Neuron (in vitro differentiated cells): ENCODE measurements at regions not wholly inside any gene's neighbourhood (a gene's known extent, or its start where the extent isn't known, plus 50 kb on each side); places are given as distances from the start of the nearest gene placed in this dataset.
A peak's percentile ranks its signal among the peaks of the same experiment; 100 is the strongest.
"Not testable (repeated sequence)": the region's sequence is repeated elsewhere in the genome, so short reads cannot be mapped to it uniquely, and the experiment has no call there.

ENCODE experiments used
- H2AFZ ChIP-seq: one replicate; pipeline ENCODE4 v1.6.1; 2013; ENCODE audit warnings: low read depth, mild to moderate bottlenecking, inconsistent platforms, low read length, moderate library complexity
- H3K27me3 ChIP-seq: one replicate; pipeline ENCODE4 v1.6.1; 2013; ENCODE audit warnings: low read length; ENCODE audit not compliant: insufficient read depth
- H3K36me3 ChIP-seq: one replicate; pipeline ENCODE4 v1.6.1; 2013; ENCODE audit warnings: low read length; ENCODE audit not compliant: insufficient read depth
- H3K4me1 ChIP-seq: one replicate; pipeline ENCODE4 v1.6.1; 2013; ENCODE audit warnings: low read length; ENCODE audit not compliant: insufficient read depth
- H3K4me3 ChIP-seq: 2 replicates; pipeline ENCODE4 v1.5.1; 2013; ENCODE audit warnings: mild to moderate bottlenecking, low read length, moderate library complexity
- H3K9me3 ChIP-seq: one replicate; pipeline ENCODE4 v1.6.1; 2013; ENCODE audit warnings: low read length

DNA sequence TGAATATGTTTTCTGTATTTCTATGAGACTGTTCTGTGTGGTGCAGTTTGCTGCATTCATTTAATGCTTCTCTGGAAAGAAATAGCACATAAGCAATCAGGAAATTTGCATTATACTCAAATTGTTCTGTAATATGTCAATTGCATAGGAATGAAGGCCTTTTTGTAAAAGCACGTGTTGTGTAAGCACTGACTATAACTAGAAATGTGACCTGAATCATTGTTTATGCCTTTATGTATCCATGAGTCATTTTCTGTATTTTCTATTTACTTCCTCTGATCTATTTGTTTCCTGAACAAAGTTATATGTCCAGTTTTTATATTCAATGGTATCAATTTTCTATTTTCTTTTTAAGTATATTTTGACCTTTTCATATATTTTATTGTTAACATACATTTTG lies 1455.3 kb downstream of the GRIK2 start:
- no peaks in the 10 kb centered on the region for H3K27me3 ChIP-seq
- H3K9me3 ChIP-seq, result no peaks in the 10 kb centered on the region
- no peaks in the 10 kb centered on the region for H3K36me3 ChIP-seq
- H3K4me3 ChIP-seq, result no peak overlapping the region
- H2AFZ ChIP-seq, result no peak overlapping the region
- H3K4me1 ChIP-seq, result peaks cover 2% of the 10 kb centered on the region

DNA sequence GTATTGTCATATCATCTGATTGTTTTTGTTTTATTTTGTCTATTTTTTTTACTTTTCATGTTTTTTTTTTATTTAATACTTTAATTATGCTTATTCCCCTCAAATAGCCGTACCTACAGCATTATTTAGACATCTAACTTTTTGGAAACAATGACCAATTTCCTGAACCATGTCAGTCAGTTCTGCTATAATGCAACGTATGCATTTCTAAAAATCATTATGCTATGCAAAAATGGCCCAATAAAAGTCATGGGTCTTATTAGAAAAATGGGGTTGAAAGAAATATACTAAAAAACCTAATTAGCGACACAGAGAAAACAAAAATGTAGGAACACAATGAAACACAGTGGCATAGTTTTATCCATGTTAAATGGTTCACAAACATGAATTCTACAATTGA lies 1454.7 kb downstream of the GRIK2 start:
- H3K27me3 ChIP-seq, result no peaks in the 10 kb centered on the region
- no peak overlapping the region for H2AFZ ChIP-seq
- no peak overlapping the region for H3K4me3 ChIP-seq
- H3K9me3 ChIP-seq, result no peaks in the 10 kb centered on the region
- peaks cover 2% of the 10 kb centered on the region for H3K4me1 ChIP-seq
- H3K36me3 ChIP-seq, result no peaks in the 10 kb centered on the region

DNA sequence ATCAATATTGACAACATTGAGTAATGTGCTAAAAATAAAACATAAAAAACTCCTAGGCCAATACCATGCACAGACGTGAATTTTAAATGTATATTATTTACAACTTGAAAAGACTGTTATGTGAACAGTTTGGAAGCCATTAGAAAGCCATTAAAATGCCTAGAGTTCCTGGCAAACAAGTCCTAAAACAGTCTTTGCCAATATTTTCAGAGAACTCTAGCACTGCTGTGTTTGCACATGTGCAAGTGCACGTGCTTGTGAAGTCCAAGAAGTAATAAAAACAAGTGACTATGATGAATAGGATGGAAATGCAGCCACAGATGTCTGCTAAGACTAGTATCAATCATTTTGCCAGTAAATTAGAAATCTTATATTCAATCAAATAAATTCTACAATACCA lies 1447.6 kb downstream of the GRIK2 start:
- H2AFZ ChIP-seq, result no peak overlapping the region
- H3K4me3 ChIP-seq, result no peak overlapping the region
- H3K36me3 ChIP-seq, result no peaks in the 10 kb centered on the region
- H3K4me1 ChIP-seq, result no peaks in the 10 kb centered on the region
- H3K9me3 ChIP-seq, result no peaks in the 10 kb centered on the region
- no peaks in the 10 kb centered on the region for H3K27me3 ChIP-seq

DNA sequence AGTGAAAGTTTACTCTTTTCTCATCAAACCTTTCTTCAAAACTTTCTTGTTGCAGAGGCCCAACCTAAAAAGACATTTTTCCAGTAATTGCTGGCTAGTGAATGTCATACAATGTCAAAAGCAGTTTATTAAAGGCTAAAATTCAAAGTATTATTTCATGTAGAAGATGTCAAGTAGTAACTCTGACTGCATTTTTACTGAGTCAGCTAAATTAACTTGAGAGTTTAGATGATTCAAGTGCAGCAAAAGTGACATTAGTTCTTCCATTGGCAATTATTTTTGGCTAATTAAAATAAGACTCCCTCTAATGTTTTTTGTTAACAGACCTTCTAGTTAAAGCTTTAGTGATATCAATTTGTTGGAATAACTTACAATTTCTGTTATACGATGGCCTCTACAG lies 1438.5 kb downstream of the GRIK2 start:
- Histone ChIP-seq H3K36me3 (no peaks in the 10 kb centered on the region), H3K4me1 (no peaks in the 10 kb centered on the region), H3K27me3 (no peaks in the 10 kb centered on the region), H3K9me3 (no peaks in the 10 kb centered on the region), H2AFZ (no peak overlapping the region), H3K4me3 (no peak overlapping the region)

DNA sequence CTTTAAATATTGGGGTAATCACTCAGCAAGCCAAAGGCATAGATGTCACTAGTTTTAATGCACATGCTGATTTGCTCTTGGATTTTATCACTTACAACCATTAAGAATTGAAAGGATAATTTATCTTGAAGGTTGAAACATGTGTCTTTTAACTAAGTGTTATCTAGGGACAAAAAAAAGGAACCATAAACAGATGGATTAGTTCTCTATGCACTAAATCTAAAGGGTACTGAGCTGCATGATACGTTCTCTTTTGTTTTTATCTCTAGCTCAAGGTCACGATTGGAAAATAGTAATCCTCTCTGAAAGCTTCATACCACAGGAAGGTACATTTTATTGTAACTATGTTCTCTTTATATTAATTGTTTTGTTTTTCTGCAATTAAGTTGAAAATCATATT lies 1426.6 kb downstream of the GRIK2 start:
- no peak overlapping the region for H3K4me3 ChIP-seq
- H3K4me1 ChIP-seq, result no peaks in the 10 kb centered on the region
- H3K27me3 ChIP-seq, result no peaks in the 10 kb centered on the region
- no peaks in the 10 kb centered on the region for H3K36me3 ChIP-seq
- H3K9me3 ChIP-seq, result no peaks in the 10 kb centered on the region
- no peak overlapping the region for H2AFZ ChIP-seq

GRCh38 chr6:102815207-102815606 lies 1421.7 kb downstream of the GRIK2 start:
- Histone ChIP-seq H2AFZ (no peak overlapping the region), H3K4me3 (no peak overlapping the region), H3K9me3 (no peaks in the 10 kb centered on the region), H3K36me3 (no peaks in the 10 kb centered on the region), H3K4me1 (no peaks in the 10 kb centered on the region), H3K27me3 (no peaks in the 10 kb centered on the region)

DNA sequence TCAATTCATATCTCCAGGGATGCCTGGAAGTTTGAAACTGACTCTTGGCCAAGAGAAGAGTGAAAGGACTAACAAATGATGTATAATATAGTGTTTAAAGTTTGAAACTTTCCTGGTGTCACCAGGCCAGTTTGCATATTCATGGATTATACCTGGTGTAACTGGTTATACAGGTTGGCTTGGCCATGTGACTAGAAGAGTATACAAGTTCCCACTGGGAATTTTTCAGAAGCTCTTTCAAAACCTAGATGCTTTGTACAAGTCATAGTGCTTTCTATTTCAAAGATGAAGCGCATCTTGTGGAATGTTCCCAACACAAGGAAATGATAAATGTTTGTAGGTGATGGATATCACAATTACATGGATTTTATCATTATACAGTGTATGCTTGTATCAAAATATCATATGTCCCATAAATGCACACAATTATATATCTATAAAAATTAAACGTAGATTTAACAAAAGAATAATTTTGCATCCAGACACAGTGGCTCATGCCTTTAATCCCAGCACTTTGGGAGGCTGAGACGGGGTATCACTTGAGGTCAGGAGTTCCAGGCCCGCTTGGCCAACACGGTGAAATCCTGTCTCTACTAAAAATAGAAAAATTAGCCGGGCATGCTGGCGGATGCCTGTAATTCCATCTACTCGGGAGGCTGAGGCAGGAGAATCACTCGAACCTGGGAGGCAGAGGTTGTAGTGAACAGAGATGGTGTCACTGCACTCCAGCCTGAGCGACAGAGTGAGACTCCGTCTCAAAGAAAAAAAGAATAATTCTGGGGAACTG lies 1420.2 kb downstream of the GRIK2 start:
- Histone ChIP-seq H2AFZ (no peak overlapping the region), H3K27me3 (no peaks in the 10 kb centered on the region), H3K36me3 (no peaks in the 10 kb centered on the region), H3K9me3 (no peaks in the 10 kb centered on the region), H3K4me3 (no peak overlapping the region), H3K4me1 (no peaks in the 10 kb centered on the region)

GRCh38 chr6:102812242-102812641 lies 1418.7 kb downstream of the GRIK2 start:
- Histone ChIP-seq H3K36me3 (no peaks in the 10 kb centered on the region), H3K27me3 (no peaks in the 10 kb centered on the region), H3K9me3 (no peaks in the 10 kb centered on the region), H2AFZ (no peak overlapping the region), H3K4me3 (no peak overlapping the region), H3K4me1 (no peaks in the 10 kb centered on the region)

DNA sequence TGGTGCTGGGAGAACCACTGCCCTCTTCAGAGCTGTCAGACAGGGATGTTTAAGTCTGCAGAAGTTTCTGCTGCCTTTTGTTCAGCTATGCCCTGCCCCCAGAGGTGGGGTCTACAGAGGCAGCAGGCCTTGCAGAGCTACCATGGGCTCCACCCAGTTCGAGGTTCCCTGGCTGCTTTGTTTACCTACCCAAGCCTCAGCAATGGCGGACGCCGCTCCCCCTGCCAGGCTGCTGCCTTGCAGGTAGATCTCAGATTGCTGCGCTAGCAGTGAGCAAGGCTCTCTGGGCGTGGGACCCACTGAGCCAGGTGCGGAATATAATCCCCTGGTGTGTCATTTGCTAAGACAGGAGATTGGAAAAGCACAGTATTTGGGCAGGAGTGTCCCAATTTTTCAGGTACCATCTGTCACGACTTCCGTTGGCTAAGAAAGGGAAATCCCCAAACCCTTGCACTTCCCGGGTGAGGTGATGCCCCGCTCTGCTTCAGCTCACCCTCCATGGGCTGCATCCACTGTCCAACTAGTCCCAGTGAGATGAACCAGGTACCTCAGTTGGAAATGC lies 1415.5 kb downstream of the GRIK2 start:
- not testable (repeated sequence) for H3K27me3 ChIP-seq, H3K4me3 ChIP-seq, H3K4me1 ChIP-seq, H3K9me3 ChIP-seq, H3K36me3 ChIP-seq, H2AFZ ChIP-seq

DNA sequence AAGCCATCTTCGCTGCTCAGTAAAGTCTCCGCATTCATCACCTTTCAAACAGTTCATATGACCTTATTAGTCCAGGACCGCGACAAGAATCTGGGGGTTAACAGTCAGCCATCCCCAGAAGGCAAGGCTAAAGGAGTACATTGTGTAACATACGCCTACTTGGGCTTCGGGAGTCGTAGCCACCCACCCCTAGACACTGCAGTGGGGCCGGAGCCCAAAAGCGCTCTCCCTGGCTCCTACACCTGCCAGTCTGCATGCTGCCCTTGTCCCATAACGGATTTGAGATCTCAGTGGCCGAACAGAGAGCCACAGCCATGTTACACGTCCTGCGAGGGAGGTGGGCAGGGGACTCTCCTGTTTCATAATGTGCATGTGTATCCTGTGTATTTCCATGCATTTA lies 1405.5 kb downstream of the GRIK2 start:
- no peaks in the 10 kb centered on the region for H3K9me3 ChIP-seq
- no peaks in the 10 kb centered on the region for H3K4me1 ChIP-seq
- H2AFZ ChIP-seq, result no peak overlapping the region
- no peaks in the 10 kb centered on the region for H3K36me3 ChIP-seq
- no peaks in the 10 kb centered on the region for H3K27me3 ChIP-seq
- no peak overlapping the region for H3K4me3 ChIP-seq

GRCh38 chr6:102798636-102799035 lies 1405.1 kb downstream of the GRIK2 start:
- Histone ChIP-seq H3K27me3 (no peaks in the 10 kb centered on the region), H3K4me3 (peak overlapping the region; percentile 25), H3K36me3 (no peaks in the 10 kb centered on the region), H3K9me3 (no peaks in the 10 kb centered on the region), H2AFZ (no peak overlapping the region), H3K4me1 (no peaks in the 10 kb centered on the region)

GRCh38 chr6:102793752-102794151 lies 1400.2 kb downstream of the GRIK2 start:
- Histone ChIP-seq H2AFZ (no peak overlapping the region), H3K4me1 (no peaks in the 10 kb centered on the region), H3K27me3 (no peaks in the 10 kb centered on the region), H3K36me3 (no peaks in the 10 kb centered on the region), H3K4me3 (no peak overlapping the region), H3K9me3 (no peaks in the 10 kb centered on the region)

- H3K27me3 ChIP-seq, result no peaks in the 10 kb centered on the region
- H3K36me3 ChIP-seq, result no peaks in the 10 kb centered on the region
- H3K4me1 ChIP-seq, result no peaks in the 10 kb centered on the region
- H3K4me3 ChIP-seq, result no peak overlapping the region
- H2AFZ ChIP-seq, result no peak overlapping the region
- no peaks in the 10 kb centered on the region for H3K9me3 ChIP-seq
Measured at GRCh38 chr6:102774326-102774725, 1380.8 kb downstream of the GRIK2 start.

DNA sequence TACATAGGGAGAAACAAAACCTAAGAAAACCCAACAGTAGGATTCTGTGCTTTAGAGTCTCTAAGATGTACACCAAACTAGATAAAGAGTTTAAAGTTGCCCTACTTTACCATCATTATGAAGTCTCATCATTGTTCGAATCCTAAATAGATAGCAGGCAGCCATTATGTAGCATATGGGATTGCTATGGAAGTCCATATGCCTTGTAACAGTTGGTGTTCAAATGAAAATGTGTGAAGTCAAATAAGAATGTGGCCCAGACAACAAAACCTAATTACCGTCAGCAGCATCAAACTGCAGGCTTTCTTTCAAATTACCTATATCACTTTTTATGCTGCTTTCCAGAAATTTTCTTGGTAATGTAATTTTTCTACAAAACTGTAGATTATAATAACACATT lies 1380.1 kb downstream of the GRIK2 start:
- Histone ChIP-seq H3K4me3 (no peak overlapping the region), H3K4me1 (no peaks in the 10 kb centered on the region), H3K36me3 (no peaks in the 10 kb centered on the region), H3K27me3 (no peaks in the 10 kb centered on the region), H3K9me3 (no peaks in the 10 kb centered on the region), H2AFZ (no peak overlapping the region)
